ENCODE measurements at regions not wholly inside any gene's neighbourhood (a gene's known extent, or its start where the extent isn't known, plus 50 kb on each side); places are given as distances from the start of the nearest gene placed in this dataset.
"Not testable (repeated sequence)": the region's sequence is repeated elsewhere in the genome, so short reads cannot be mapped to it uniquely, and the experiment has no call there.

DNA sequence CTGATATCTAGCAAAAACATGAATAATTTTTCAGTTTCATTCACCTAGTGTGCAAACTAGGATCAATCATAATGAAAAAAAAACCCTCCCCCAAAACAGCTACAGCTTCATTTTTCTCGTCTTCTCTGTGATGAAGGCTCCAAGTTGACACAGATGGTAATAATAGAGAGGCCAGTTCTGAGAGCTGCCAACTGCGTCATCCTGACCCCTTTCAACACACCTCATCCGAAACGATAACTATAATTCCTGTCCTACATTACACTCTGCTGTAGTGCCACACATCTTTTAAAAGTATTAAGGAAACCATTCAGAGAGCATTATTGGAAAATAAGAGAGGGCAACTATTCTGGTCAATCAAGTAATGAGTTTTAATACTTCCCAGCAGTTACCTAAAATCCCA lies 962.3 kb upstream of the ADAMTS5 start:
- not testable (repeated sequence) for TF ChIP-seq CTCF (IDR thresholded peaks at IDR 0.05; ENCODE audit: insufficient read depth, low read length, poor library complexity, severe bottlenecking); EZH2phosphoT487 (conservative IDR thresholded peaks at IDR 0.05; ENCODE audit: low read length)
